A673 (cell line): ENCODE measurements at regions not wholly inside any gene's neighbourhood (a gene's known extent, or its start where the extent isn't known, plus 50 kb on each side); places are given as distances from the start of the nearest gene placed in this dataset.

ENCODE experiments used
- BruUV-seq: library from RNA; stranded (reverse); fragments of 400-500 nt; replicated peaks from 2 replicates; lab custom pipeline; 2021; lab: Mats Ljungman, UMichigan
- CTCF ChIA-PET: fragments of 300-600 bp; sonication (Branson Sonifier 250); formaldehyde crosslinking; loops from one replicate; lab custom pipeline; 2022; ENCODE audit warnings: antibody characterized with exemption; lab: Charles Lee
- POLR2A ChIA-PET: fragments of 300-600 bp; sonication (Branson Sonifier 250); formaldehyde crosslinking; loops from one replicate; lab custom pipeline; 2022; ENCODE audit warnings: antibody characterized with exemption; ENCODE audit not compliant: low non-redundant PET; lab: Charles Lee
- DNase-seq: peaks from one replicate; pipeline ENCODE4 v3.0.0-alpha.2; 2015; ENCODE audit warnings: low spot score
- H3K27ac ChIP-seq: fragments of 200-600 bp; sonication (generic); 2 replicates; pipeline ENCODE4 v1.5.1; 2016; ENCODE audit warnings: mixed run types, low read depth, mild to moderate bottlenecking, mixed read lengths, antibody characterized with exemption, low read length; ENCODE audit not compliant: poor library complexity, severe bottlenecking
- H3K27me3 ChIP-seq: fragments of 200-600 bp; sonication (generic); replicated peaks from 2 replicates; pipeline ENCODE4 v1.6.1; 2017; ENCODE audit warnings: mixed run types, low read depth, mild to moderate bottlenecking, mixed read lengths, antibody characterized with exemption, low read length; ENCODE audit not compliant: insufficient read depth, poor library complexity
- H3K36me3 ChIP-seq: fragments of 200-600 bp; sonication (generic); 2 replicates; pipeline ENCODE4 v1.6.1; 2016; ENCODE audit warnings: mixed run types, mild to moderate bottlenecking, mixed read lengths, antibody characterized with exemption, low read length; ENCODE audit not compliant: insufficient read depth, poor library complexity, severe bottlenecking
- H3K4me1 ChIP-seq: fragments of 200-600 bp; sonication (generic); 2 replicates; pipeline ENCODE4 v1.6.1; 2017; ENCODE audit warnings: mixed run types, mild to moderate bottlenecking, mixed read lengths, antibody characterized with exemption, low read length; ENCODE audit not compliant: insufficient read depth, poor library complexity, severe bottlenecking
- H3K4me3 ChIP-seq: fragments of 200-600 bp; sonication (generic); 2 replicates; pipeline ENCODE4 v1.5.1; 2016; ENCODE audit warnings: low read depth, mixed run types, mild to moderate bottlenecking, mixed read lengths, low read length; ENCODE audit not compliant: poor library complexity, severe bottlenecking
- H3K9me3 ChIP-seq: fragments of 200-600 bp; sonication (generic); 2 replicates; pipeline ENCODE4 v1.6.1; 2016; ENCODE audit warnings: mixed run types, low read depth, mild to moderate bottlenecking, mixed read lengths, antibody characterized with exemption, low read length; ENCODE audit not compliant: poor library complexity, severe bottlenecking
- CTCF ChIP-seq: fragments of 300-800, 200-600 bp; sonication (generic); conservative IDR thresholded peaks from 2 replicates; pipeline ENCODE4 v1.5.1; 2017; ENCODE audit warnings: low read depth, mild to moderate bottlenecking, antibody characterized with exemption, low read length, moderate library complexity, mixed read lengths
- EZH2 ChIP-seq: fragments of 200-600 bp; sonication (generic); IDR thresholded peaks from 2 replicates; pipeline ENCODE4 v1.6.1; 2017; ENCODE audit warnings: borderline replicate concordance, low read depth, mild to moderate bottlenecking, mixed read lengths, antibody characterized with exemption, low read length; ENCODE audit not compliant: poor library complexity, severe bottlenecking
- intact Hi-C: fragments of 100-400 bp; cut with micrococcal nuclease; formaldehyde crosslinking; loops from one replicate; pipeline ENCODE4 v1.10.0; 2022; ENCODE audit not compliant: unreplicated experiment

DNA sequence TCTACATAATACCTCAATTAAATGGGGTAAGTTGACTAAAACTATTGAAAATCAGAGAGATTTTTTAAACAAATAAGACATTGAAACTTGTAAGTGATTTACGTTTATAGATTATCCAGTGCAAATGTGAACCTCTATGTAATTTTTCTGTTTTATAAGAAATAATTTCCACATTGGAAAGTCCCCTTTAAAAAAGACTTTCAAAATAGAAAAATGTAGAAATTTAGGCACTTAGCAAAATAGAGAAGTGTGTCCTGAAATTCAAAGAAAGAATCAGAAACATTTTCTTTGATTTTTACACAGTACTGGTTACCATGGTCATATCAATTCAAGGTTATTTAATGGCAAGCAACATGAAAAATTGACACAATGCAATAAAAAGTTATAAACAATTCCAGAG is 290.9 kb upstream of the GPR149 start:
- H3K27me3 ChIP-seq, result no peaks in the 10 kb centered on the region
- ChIA-PET POLR2A (no interaction called here), CTCF (no interaction called here)
- H3K4me1 ChIP-seq, result no peaks in the 10 kb centered on the region
- H3K4me3 ChIP-seq, result no peak overlapping the region
- TF ChIP-seq CTCF (no peak), EZH2 (no peak)
- BruUV-seq, result no TSS peak
- no peak overlapping the region for H3K27ac ChIP-seq
- intact Hi-C loops, result no loop called here
- H3K36me3 ChIP-seq, result no peaks in the 10 kb centered on the region
- no peaks in the 10 kb centered on the region for H3K9me3 ChIP-seq
- DNase-seq, result no peak

DNA sequence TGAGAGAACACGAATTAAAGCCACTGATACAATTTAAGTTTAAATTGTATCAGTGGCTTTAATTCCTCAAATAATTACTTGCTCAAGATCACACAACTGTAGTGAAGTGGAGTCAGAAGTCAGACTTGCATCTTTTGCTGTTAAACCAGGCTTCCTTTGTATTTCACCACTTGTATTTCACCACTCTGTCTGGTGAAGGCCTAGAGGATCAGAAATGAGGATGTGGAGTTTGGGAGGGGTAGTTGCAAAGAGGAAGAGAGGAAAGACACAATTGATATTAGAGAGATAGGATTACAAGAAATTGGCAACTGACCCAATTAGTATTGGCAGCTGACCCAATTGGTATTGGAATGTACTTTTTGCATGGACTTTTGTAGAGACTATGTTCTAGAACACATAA is 288.1 kb upstream of the GPR149 start:
- TF ChIP-seq CTCF (no peak), EZH2 (no peak)
- Histone ChIP-seq H3K27ac (no peak overlapping the region), H3K4me1 (no peaks in the 10 kb centered on the region), H3K36me3 (no peaks in the 10 kb centered on the region), H3K27me3 (no peaks in the 10 kb centered on the region), H3K9me3 (no peaks in the 10 kb centered on the region), H3K4me3 (no peak overlapping the region)
- intact Hi-C loops, result no loop called here
- no TSS peak for BruUV-seq
- no peak for DNase-seq
- CTCF ChIA-PET, result no interaction called here
- POLR2A ChIA-PET, result no interaction called here

GRCh38 chr3:154716170-154716569 is 286.2 kb upstream of the GPR149 start:
- H3K27me3 ChIP-seq, result peaks cover 3% of the 10 kb centered on the region
- TF ChIP-seq CTCF (no peak), EZH2 (no peak)
- no peak overlapping the region for H3K27ac ChIP-seq
- H3K36me3 ChIP-seq, result no peaks in the 10 kb centered on the region
- H3K4me1 ChIP-seq, result no peaks in the 10 kb centered on the region
- H3K4me3 ChIP-seq, result no peak overlapping the region
- H3K9me3 ChIP-seq, result no peaks in the 10 kb centered on the region
- intact Hi-C loops, result no loop called here
- ChIA-PET CTCF (no interaction called here), POLR2A (no interaction called here)
- DNase-seq, result no peak
- BruUV-seq, result no TSS peak
